ENCODE measurements at regions not wholly inside any gene's neighbourhood (a gene's known extent, or its start where the extent isn't known, plus 50 kb on each side); places are given as distances from the start of the nearest gene placed in this dataset.

DNA sequence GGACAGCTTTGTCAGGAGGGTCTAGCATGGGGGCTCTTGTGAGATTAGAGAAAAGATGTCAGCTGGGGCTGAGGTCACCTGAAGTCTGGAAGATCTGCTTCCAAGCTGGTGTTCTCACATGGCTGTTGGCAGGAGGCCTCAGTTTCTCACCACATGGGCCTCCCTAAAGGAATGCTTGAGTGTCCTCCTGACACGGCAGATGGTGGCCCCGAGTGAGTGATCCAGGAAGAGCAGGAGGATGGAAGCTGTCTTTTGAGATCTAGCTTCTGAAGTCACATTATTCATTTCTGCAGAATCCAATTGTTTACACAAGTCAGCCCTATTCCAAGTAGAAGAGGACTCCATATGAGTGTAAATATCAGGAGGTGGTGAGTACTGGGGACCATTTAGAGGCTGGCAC, 344.0 kb upstream of the PROK2 start:
- Histone ChIP-seq H3K36me3 (ENCODE audit: control insufficient read depth, insufficient read depth, low read length) (no peaks in the 10 kb centered on the region), H3K27me3 (ENCODE audit: control insufficient read depth, insufficient read depth, low read length) (peaks cover 3% of the 10 kb centered on the region), H3K4me3 (ENCODE audit: low read depth, low read length) (no peak overlapping the region)
- DNase-seq (ENCODE audit: low read depth), result no peak
- TF ChIP-seq, protein P1, sequence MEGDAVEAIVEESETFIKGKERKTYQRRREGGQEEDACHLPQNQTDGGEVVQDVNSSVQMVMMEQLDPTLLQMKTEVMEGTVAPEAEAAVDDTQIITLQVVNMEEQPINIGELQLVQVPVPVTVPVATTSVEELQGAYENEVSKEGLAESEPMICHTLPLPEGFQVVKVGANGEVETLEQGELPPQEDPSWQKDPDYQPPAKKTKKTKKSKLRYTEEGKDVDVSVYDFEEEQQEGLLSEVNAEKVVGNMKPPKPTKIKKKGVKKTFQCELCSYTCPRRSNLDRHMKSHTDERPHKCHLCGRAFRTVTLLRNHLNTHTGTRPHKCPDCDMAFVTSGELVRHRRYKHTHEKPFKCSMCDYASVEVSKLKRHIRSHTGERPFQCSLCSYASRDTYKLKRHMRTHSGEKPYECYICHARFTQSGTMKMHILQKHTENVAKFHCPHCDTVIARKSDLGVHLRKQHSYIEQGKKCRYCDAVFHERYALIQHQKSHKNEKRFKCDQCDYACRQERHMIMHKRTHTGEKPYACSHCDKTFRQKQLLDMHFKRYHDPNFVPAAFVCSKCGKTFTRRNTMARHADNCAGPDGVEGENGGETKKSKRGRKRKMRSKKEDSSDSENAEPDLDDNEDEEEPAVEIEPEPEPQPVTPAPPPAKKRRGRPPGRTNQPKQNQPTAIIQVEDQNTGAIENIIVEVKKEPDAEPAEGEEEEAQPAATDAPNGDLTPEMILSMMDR (IDR thresholded peaks at IDR 0.05; ENCODE audit: insufficient read depth, low read length, poor library complexity, severe bottlenecking), result no peak

DNA sequence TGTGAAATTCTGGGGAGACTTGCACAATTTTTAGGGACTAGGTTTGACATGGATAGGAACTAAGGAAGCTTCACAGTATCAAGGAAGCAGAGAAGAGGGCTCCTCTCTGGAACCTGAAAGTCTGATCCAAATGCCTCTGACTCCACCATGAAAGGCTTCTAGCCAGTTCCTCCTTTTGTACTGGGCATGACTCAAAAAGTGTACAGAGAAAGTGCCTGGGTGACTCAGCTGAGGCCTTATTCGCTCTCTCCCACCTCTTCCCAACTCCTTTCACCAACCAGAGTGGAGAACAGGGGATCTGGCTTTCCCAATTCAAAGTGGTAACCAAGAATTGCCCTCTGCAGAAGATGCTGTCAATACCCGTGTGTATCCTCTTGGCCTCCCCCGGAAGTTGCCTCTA, 342.9 kb upstream of the PROK2 start:
- H3K27me3 ChIP-seq (ENCODE audit: control insufficient read depth, insufficient read depth, low read length), result no peaks in the 10 kb centered on the region
- no peak overlapping the region for H3K4me3 ChIP-seq (ENCODE audit: low read depth, low read length)
- H3K36me3 ChIP-seq (ENCODE audit: control insufficient read depth, insufficient read depth, low read length), result no peaks in the 10 kb centered on the region
- DNase-seq (ENCODE audit: low read depth), result no peak
- TF ChIP-seq, protein P1 (IDR thresholded peaks at IDR 0.05; ENCODE audit: insufficient read depth, low read length, poor library complexity, severe bottlenecking), result no peak

DNA sequence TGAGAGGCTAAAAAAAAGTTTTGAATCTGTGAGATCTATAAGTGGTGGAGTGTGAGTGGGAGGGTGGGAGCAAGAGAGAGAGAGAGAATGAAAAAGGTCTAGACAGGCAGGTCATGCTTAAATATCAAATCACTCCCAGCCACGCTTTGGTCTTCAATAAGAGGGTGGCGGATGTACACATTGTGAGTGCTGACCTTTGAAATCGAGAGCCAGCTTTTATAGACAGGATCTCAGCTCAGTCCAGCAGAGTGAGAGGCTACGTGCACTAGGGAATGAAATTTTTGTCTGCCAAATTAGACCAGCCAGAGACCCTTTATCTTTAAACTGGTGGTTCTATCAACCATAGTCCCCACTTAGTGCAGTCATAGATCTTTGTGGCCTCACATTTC, 342.3 kb upstream of the PROK2 start:
- DNase-seq (ENCODE audit: low read depth), result no peak

DNA sequence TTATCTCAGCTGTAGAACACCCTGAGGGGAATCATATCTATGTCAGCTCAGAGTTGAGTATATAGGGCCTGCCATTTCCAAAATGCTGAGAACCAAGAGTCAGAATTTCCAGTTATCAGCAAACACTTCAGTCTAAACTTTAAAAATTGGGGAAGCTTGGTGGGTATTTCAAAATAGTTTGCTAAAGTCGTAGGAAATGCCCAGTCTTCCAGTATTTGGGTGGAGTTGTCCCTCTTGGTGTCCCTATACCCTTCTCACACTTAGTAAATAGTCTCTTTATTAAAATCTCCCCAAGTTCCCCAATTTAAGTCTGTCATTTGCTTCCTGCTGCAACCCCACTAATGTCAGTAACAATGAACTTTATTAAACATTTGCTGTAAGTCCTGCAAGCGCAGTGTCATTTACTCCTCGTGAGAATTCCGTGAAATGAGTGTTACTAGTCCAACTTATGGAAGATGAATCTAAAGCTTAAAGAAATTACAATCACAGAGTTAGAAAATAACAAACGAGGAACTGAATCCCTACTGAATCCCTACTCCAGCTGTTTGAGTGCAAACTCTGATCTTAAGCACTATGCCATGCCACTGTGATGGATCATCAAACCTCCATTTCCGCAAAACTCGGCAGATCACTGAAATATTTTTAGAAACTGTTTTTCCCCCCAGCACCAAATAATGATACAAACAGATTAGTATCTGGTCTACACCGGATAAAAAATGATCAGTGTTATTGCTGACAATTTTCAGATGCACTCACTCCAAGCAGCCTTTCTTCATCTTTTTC, 341.7 kb upstream of the PROK2 start:
- no peak overlapping the region for H3K4me3 ChIP-seq (ENCODE audit: low read depth, low read length)
- H3K36me3 ChIP-seq (ENCODE audit: control insufficient read depth, insufficient read depth, low read length), result no peaks in the 10 kb centered on the region
- H3K27me3 ChIP-seq (ENCODE audit: control insufficient read depth, insufficient read depth, low read length), result no peaks in the 10 kb centered on the region
- TF ChIP-seq, protein P1 (IDR thresholded peaks at IDR 0.05; ENCODE audit: insufficient read depth, low read length, poor library complexity, severe bottlenecking), result no peak
- no peak for DNase-seq (ENCODE audit: low read depth)

More for the DNA sequence above, 342.3 kb upstream of the PROK2 start:
- Histone ChIP-seq H3K36me3 (ENCODE audit: control insufficient read depth, insufficient read depth, low read length) (no peaks in the 10 kb centered on the region), H3K27me3 (ENCODE audit: control insufficient read depth, insufficient read depth, low read length) (no peaks in the 10 kb centered on the region), H3K4me3 (ENCODE audit: low read depth, low read length) (no peak overlapping the region)
- TF ChIP-seq, protein P1 (IDR thresholded peaks at IDR 0.05; ENCODE audit: insufficient read depth, low read length, poor library complexity, severe bottlenecking), result no peak

DNA sequence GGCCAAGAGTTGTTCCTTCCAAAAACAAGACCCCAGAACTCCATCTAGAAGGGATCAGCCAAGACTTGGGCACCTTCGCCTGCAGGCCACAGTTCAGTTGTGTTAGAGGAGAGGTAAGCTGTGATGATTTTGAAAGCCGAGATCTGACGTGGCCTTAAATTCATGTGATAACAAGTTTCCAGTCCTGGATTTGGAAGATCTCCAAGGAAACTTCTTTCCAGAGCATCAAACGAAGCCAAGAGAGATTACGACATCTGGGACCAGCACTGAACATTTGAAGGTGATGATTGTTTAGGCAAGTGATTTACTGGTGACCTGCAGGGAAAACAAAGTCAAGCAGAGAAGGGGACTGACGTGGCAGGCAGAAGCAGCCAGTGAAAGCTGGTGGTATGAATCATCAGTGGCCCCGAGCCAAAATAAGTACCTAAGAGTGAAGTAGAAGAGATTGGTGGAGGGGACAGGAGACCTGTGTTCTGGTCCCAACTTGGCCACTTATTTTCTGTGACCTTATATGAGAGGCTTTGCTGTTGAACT, 339.0 kb upstream of the PROK2 start:
- TF ChIP-seq, protein P1 (IDR thresholded peaks at IDR 0.05; ENCODE audit: insufficient read depth, low read length, poor library complexity, severe bottlenecking), result no peak
- Histone ChIP-seq H3K27me3 (ENCODE audit: control insufficient read depth, insufficient read depth, low read length) (no peaks in the 10 kb centered on the region), H3K36me3 (ENCODE audit: control insufficient read depth, insufficient read depth, low read length) (no peaks in the 10 kb centered on the region), H3K4me3 (ENCODE audit: low read depth, low read length) (no peak overlapping the region)
- peak; percentile 62 for DNase-seq (ENCODE audit: low read depth)

Measured in kidney epithelial cell (primary cell).